ENCODE measurements at regions not wholly inside any gene's neighbourhood (a gene's known extent, or its start where the extent isn't known, plus 50 kb on each side); places are given as distances from the start of the nearest gene placed in this dataset.
"Not testable (repeated sequence)": the region's sequence is repeated elsewhere in the genome, so short reads cannot be mapped to it uniquely, and the experiment has no call there.

DNA sequence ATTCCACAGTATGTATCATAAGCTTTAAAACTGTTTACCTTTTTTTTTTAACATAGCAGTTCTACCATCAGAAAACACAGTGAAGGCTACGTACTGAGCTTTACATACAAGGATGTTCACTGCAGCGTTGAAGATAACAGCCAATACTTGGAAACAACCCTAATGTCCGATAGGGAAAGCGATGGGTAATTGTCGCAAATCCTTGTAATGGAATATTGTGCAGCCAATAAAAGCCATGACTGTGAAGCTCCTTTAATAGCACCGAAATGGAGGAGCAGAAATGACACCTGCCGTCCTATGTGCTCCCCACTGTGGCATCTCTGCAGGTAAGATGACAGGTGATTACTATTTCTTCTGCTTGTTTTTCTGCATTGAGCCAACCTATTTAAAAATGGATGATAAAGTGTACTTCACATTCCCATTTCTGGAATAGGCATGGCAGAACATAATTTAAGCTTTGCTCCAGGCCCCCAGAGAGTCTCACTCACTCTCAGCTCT lies 523.8 kb downstream of the PTPRU start:
- Histone ChIP-seq H3K27ac (ENCODE audit: low read depth, low read length) (no peak overlapping the region), H3K36me3 (ENCODE audit: control insufficient read depth, insufficient read depth, low read length) (no peaks in the 10 kb centered on the region), H3K4me1 (ENCODE audit: control insufficient read depth, insufficient read depth, low read length) (no peaks in the 10 kb centered on the region), H3K4me3 (ENCODE audit: low read length) (no peak overlapping the region), H3K9ac (ENCODE audit: low read length) (no peak overlapping the region), H3K27me3 (ENCODE audit: control insufficient read depth, insufficient read depth, low read length) (no peaks in the 10 kb centered on the region)

DNA sequence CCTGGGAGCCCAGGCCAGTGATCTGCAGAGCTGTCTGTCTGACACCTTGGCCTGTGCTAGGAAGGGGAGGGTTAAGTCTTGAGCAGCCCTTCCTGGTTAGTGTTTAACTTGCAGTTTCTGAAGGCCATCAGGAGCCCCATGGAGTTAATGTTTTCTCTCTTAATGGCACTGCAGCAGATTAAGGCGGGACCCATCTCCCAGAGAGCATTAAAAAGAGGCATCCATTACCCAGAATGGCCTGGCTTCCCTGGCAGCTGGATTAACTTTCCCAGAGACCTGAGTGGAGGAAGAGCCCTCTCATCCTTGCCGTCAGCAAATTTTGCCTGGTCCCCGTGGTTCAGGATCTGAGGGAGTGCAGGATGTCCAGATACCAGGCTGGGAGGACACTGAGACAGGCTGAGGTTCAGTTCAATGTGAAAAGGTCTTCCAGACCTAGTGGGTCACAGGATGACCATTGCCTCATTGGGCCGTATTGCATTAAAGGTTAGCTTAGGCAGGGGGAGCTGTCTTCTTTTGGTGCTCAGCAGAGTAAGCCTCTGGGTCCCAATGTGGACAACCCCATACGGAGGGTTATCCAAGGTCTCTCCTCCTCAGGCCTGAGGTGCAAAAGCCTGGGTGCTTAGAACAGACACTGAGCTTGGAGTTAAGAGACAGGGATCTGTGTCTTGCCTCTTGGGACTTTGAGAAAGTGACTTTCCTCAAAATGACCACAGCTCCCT lies 522.6 kb downstream of the PTPRU start:
- Histone ChIP-seq H3K4me3 (ENCODE audit: low read length) (no peak overlapping the region), H3K27ac (ENCODE audit: low read depth, low read length) (no peak overlapping the region), H3K27me3 (ENCODE audit: control insufficient read depth, insufficient read depth, low read length) (no peaks in the 10 kb centered on the region), H3K36me3 (ENCODE audit: control insufficient read depth, insufficient read depth, low read length) (no peaks in the 10 kb centered on the region), H3K9ac (ENCODE audit: low read length) (no peak overlapping the region), H3K4me1 (ENCODE audit: control insufficient read depth, insufficient read depth, low read length) (no peaks in the 10 kb centered on the region)

DNA sequence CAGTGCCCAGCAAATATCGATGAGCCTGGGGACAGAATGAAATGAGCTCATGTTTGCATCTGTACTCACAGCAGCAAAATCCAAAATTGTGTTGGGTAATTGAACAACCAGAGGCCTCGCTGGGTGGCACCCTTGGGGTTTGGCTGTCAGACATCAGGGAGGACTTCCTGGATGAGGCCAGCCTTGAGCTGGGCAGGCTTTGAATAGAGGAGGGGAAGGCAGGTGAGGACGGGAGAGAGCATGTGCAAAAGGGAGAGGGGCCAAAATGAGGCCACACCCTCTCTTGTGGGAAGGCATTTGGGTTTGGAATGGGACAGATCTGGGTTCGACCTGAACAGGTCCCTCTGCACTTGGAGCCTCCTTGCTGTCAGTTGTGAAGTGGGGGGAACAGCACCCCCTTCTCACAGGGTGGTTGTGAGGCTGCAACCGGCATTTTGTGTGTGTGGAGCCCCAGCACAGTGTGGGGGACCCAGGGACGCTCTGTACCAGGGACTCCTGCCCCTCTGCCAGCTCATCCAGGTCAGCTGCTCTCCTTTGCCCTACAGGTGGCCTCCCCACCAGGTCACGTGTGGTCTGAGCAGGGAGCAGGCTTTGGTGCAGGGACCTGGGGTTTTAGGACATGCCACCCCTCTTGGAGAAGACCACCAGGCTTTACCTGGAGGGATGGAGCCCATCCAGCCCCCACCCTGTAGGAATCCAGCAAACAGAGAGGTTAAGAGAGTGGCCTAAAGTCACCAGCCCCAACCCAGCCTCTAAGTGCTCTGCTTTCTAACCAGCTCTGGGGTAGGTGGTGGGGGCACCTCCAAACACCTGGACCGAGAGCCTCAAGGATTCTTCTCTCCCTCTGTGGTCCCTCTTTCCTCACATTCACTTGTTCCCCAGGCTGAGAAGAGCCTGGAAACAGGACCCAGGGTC lies 521.8 kb downstream of the PTPRU start:
- no peaks in the 10 kb centered on the region for H3K36me3 ChIP-seq (ENCODE audit: control insufficient read depth, insufficient read depth, low read length)
- no peaks in the 10 kb centered on the region for H3K27me3 ChIP-seq (ENCODE audit: control insufficient read depth, insufficient read depth, low read length)
- no peak overlapping the region for H3K27ac ChIP-seq (ENCODE audit: low read depth, low read length)
- H3K4me1 ChIP-seq (ENCODE audit: control insufficient read depth, insufficient read depth, low read length), result no peaks in the 10 kb centered on the region
- no peak overlapping the region for H3K9ac ChIP-seq (ENCODE audit: low read length)
- no peak overlapping the region for H3K4me3 ChIP-seq (ENCODE audit: low read length)

- Histone ChIP-seq H3K4me1 (ENCODE audit: control insufficient read depth, insufficient read depth, low read length) (no peaks in the 10 kb centered on the region), H3K27me3 (ENCODE audit: control insufficient read depth, insufficient read depth, low read length) (no peaks in the 10 kb centered on the region), H3K9ac (ENCODE audit: low read length) (no peak overlapping the region), H3K27ac (ENCODE audit: low read depth, low read length) (no peak overlapping the region), H3K36me3 (ENCODE audit: control insufficient read depth, insufficient read depth, low read length) (no peaks in the 10 kb centered on the region), H3K4me3 (ENCODE audit: low read length) (no peak overlapping the region)
Observed at GRCh38 chr1:29756901-29757725, 520.8 kb downstream of the PTPRU start.

- no peak overlapping the region for H3K27ac ChIP-seq (ENCODE audit: low read depth, low read length)
- no peaks in the 10 kb centered on the region for H3K4me1 ChIP-seq (ENCODE audit: control insufficient read depth, insufficient read depth, low read length)
- no peak overlapping the region for H3K4me3 ChIP-seq (ENCODE audit: low read length)
- H3K9ac ChIP-seq (ENCODE audit: low read length), result no peak overlapping the region
- no peaks in the 10 kb centered on the region for H3K36me3 ChIP-seq (ENCODE audit: control insufficient read depth, insufficient read depth, low read length)
- no peaks in the 10 kb centered on the region for H3K27me3 ChIP-seq (ENCODE audit: control insufficient read depth, insufficient read depth, low read length)
Observed at GRCh38 chr1:29756498-29756897, 520.2 kb downstream of the PTPRU start.

- no peaks in the 10 kb centered on the region for H3K27me3 ChIP-seq (ENCODE audit: control insufficient read depth, insufficient read depth, low read length)
- no peak overlapping the region for H3K4me3 ChIP-seq (ENCODE audit: low read length)
- H3K9ac ChIP-seq (ENCODE audit: low read length), result no peak overlapping the region
- no peak overlapping the region for H3K27ac ChIP-seq (ENCODE audit: low read depth, low read length)
- H3K4me1 ChIP-seq (ENCODE audit: control insufficient read depth, insufficient read depth, low read length), result no peaks in the 10 kb centered on the region
- no peaks in the 10 kb centered on the region for H3K36me3 ChIP-seq (ENCODE audit: control insufficient read depth, insufficient read depth, low read length)
Observed at GRCh38 chr1:29756085-29756484, 519.8 kb downstream of the PTPRU start.

DNA sequence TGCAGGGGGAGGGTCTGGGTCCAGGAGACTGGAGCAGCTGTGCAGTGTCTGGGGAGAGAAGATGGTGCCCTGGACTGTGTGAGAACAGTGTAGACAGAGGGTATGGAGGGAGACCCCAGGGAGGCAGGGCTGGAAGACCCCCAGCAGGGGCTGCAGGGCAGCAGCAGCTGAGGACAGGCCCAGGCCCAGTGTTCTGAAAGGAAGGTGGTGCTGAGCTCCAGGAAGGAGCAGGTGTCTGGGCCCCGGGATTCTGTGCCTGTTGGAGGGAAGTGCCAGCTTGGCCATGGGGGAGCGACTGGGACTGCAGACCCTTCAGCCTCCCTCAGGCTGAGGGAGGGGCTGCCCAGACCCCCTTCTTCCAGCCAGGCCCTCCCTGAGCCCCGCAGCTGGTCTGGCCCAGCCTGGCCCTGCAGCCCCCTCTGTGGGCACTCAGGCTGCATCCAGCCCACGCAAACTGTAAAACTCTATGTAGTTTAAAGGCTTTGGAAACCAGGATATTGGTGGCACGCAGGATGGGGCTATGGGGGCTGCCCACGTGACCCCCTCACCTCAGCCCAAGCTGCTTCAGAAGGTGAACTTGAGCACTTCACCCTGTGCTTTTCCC lies 519.2 kb downstream of the PTPRU start:
- not testable (repeated sequence) for H3K27ac ChIP-seq (ENCODE audit: low read depth, low read length); H3K9ac ChIP-seq (ENCODE audit: low read length); H3K36me3 ChIP-seq (ENCODE audit: control insufficient read depth, insufficient read depth, low read length); H3K4me1 ChIP-seq (ENCODE audit: control insufficient read depth, insufficient read depth, low read length); H3K4me3 ChIP-seq (ENCODE audit: low read length); H3K27me3 ChIP-seq (ENCODE audit: control insufficient read depth, insufficient read depth, low read length)

- Histone ChIP-seq H3K9ac (ENCODE audit: low read length) (no peak overlapping the region), H3K27me3 (ENCODE audit: control insufficient read depth, insufficient read depth, low read length) (no peaks in the 10 kb centered on the region), H3K27ac (ENCODE audit: low read depth, low read length) (no peak overlapping the region), H3K4me1 (ENCODE audit: control insufficient read depth, insufficient read depth, low read length) (no peaks in the 10 kb centered on the region), H3K4me3 (ENCODE audit: low read length) (no peak overlapping the region), H3K36me3 (ENCODE audit: control insufficient read depth, insufficient read depth, low read length) (no peaks in the 10 kb centered on the region)
Observed at GRCh38 chr1:29754573-29755375, 518.5 kb downstream of the PTPRU start.

DNA sequence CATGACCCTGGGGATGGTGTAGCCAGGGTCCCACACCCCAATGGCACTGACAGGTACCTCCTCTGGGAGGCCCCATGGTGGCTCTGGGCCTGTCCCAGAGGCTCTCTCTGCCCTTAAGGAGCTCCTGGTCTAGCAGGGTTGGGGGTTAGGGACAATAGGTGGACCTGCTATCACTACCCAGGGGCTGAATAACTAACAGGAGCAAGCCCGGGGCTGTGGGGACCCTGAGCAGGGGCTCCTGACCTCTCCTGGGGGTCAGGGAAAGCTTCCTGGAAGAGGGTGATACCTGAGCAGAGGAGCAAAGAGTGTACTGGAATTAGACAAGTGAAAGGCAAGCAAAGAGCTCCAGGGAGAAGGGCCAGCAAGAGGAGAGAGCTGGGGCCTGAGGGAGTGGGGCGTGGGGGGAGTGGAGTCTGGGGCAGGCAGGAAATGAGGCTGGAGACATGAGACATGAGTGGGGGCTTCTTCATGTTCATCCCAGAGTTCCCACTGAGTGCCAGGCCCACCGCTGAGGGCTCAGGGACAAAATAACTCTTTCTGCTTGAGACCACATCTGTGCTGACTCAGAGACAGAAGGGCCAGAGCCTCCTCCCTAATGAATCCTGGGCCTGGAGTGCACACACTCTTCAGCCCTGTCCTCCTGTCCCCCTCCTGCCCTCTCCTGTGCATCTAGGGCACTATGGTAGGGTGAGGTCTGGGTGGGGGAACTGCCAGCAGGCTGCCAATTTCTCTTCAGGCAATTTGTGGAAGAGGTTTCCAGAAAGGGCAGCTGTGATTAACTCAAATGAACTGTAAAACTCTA lies 517.6 kb downstream of the PTPRU start:
- Histone ChIP-seq H3K4me3 (ENCODE audit: low read length) (no peak overlapping the region), H3K36me3 (ENCODE audit: control insufficient read depth, insufficient read depth, low read length) (no peaks in the 10 kb centered on the region), H3K27ac (ENCODE audit: low read depth, low read length) (no peak overlapping the region), H3K4me1 (ENCODE audit: control insufficient read depth, insufficient read depth, low read length) (no peaks in the 10 kb centered on the region), H3K9ac (ENCODE audit: low read length) (no peak overlapping the region), H3K27me3 (ENCODE audit: control insufficient read depth, insufficient read depth, low read length) (no peaks in the 10 kb centered on the region)

DNA sequence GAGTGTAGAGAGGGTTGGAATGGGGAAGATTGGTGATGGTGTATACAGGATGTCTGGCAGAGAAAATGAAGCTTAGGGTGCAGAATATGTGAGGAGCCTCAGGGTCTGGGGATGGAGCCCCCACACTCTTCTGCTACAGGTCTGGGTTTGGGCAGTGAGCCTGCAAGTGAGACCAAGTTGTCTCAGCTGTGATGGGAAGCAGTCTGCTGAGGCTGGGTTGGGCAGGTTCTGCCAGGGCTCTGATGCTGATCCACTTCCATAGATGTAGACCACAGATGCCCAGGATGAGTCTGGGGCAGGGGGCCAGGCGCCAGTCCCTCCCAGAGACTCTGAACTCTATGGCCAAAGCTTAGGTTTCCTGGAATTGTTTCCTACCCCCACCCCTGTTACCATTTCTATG lies 516.9 kb downstream of the PTPRU start:
- no peak overlapping the region for H3K9ac ChIP-seq (ENCODE audit: low read length)
- no peaks in the 10 kb centered on the region for H3K4me1 ChIP-seq (ENCODE audit: control insufficient read depth, insufficient read depth, low read length)
- no peak overlapping the region for H3K4me3 ChIP-seq (ENCODE audit: low read length)
- H3K27ac ChIP-seq (ENCODE audit: low read depth, low read length), result no peak overlapping the region
- H3K36me3 ChIP-seq (ENCODE audit: control insufficient read depth, insufficient read depth, low read length), result no peaks in the 10 kb centered on the region
- H3K27me3 ChIP-seq (ENCODE audit: control insufficient read depth, insufficient read depth, low read length), result no peaks in the 10 kb centered on the region

- H3K27me3 ChIP-seq (ENCODE audit: control insufficient read depth, insufficient read depth, low read length), result no peaks in the 10 kb centered on the region
- H3K36me3 ChIP-seq (ENCODE audit: control insufficient read depth, insufficient read depth, low read length), result no peaks in the 10 kb centered on the region
- H3K27ac ChIP-seq (ENCODE audit: low read depth, low read length), result no peak overlapping the region
- no peaks in the 10 kb centered on the region for H3K4me1 ChIP-seq (ENCODE audit: control insufficient read depth, insufficient read depth, low read length)
- H3K9ac ChIP-seq (ENCODE audit: low read length), result no peak overlapping the region
- no peak overlapping the region for H3K4me3 ChIP-seq (ENCODE audit: low read length)
Observed at GRCh38 chr1:29752141-29752540, 515.8 kb downstream of the PTPRU start.
